Fibroblast of lung (primary cell): ENCODE measurements at regions not wholly inside any gene's neighbourhood (a gene's known extent, or its start where the extent isn't known, plus 50 kb on each side); places are given as distances from the start of the nearest gene placed in this dataset.

Experiments used
- CTCF ChIP-seq, 2 donors: IDR thresholded peaks in 1 of 2; conservative IDR thresholded peaks in 1 of 2; 1 replicate in 1 of 2; 2 replicates in 1 of 2; pipeline ENCODE4 v1.5.1; 2011 to 2012; ENCODE audit warnings: low read length in 2 of 2, control low read depth in 1 of 2, inconsistent platforms in 1 of 2, low read depth in 1 of 2, mild to moderate bottlenecking in 1 of 2
- EZH2 ChIP-seq: IDR thresholded peaks from 2 replicates; pipeline ENCODE4 v1.5.1; 2012; ENCODE audit warnings: low read length, control low read depth, mild to moderate bottlenecking; ENCODE audit errors: missing control alignments

- TF ChIP-seq EZH2 (no peak), CTCF (conservative IDR thresholded peaks at IDR 0.05 in 1 of 2, IDR thresholded peaks at IDR 0.05 in 1 of 2; ENCODE audit: low read depth in 1 of 2, low read length in 2 of 2) (no peak)
Observed at GRCh38 chr7:34567906-34568305, 90.1 kb upstream of the NPSR1 start.
